ENCODE measurements at regions not wholly inside any gene's neighbourhood (a gene's known extent, or its start where the extent isn't known, plus 50 kb on each side); places are given as distances from the start of the nearest gene placed in this dataset.

GRCh38 chr19:28956421-28956820, 256.5 kb downstream of the UQCRFS1 start:
- Histone ChIP-seq H3K27me3 (no peaks in the 10 kb centered on the region), H3K36me3 (no peaks in the 10 kb centered on the region), H3K27ac (no peak overlapping the region), H3K9me3 (peaks cover 0 to 22% (median 0%) of the 10 kb centered on the region in 11 donors), H3K4me1 (peaks cover 0 to 4% (median 0%) of the 10 kb centered on the region in 9 donors), H3K4me3 (no peak overlapping the region)
- intact Hi-C loops (cut with DNase I) = no loop called here
- ATAC-seq (no peak), DNase-seq (no peak)
- WGBS, 2 donors = 72% methylated on average over 3 of the region's 3 CpGs
- TF ChIP-seq, protein P1, sequence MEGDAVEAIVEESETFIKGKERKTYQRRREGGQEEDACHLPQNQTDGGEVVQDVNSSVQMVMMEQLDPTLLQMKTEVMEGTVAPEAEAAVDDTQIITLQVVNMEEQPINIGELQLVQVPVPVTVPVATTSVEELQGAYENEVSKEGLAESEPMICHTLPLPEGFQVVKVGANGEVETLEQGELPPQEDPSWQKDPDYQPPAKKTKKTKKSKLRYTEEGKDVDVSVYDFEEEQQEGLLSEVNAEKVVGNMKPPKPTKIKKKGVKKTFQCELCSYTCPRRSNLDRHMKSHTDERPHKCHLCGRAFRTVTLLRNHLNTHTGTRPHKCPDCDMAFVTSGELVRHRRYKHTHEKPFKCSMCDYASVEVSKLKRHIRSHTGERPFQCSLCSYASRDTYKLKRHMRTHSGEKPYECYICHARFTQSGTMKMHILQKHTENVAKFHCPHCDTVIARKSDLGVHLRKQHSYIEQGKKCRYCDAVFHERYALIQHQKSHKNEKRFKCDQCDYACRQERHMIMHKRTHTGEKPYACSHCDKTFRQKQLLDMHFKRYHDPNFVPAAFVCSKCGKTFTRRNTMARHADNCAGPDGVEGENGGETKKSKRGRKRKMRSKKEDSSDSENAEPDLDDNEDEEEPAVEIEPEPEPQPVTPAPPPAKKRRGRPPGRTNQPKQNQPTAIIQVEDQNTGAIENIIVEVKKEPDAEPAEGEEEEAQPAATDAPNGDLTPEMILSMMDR (IDR thresholded peaks at IDR 0.05) = no peak

DNA sequence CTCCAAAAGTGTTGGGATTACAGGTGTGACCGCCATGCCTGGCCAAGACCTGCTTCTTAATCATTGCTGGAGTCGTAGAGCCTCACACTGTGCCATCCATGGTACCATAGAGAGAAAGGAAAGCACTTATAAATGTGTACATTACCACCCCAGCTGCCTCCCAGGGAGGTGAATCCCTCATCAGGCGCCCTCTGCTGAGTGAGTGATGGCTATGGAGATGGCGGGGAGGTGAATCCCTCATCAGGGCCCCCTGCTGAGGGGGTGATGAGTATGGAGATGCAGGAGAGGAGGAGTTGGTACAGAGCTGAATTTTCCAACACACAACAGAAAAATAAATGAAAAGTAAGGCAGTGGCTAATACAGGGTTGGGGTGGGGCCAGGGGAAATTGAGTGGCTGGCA, 263.4 kb downstream of the UQCRFS1 start:
- intact Hi-C loops (cut with DNase I) = no loop called here
- TF ChIP-seq, protein P1 (IDR thresholded peaks at IDR 0.05) = no peak
- Histone ChIP-seq H3K27ac (no peak overlapping the region), H3K27me3 (no peaks in the 10 kb centered on the region), H3K4me1 (no peaks in the 10 kb centered on the region), H3K9me3 (peaks cover 0 to 6% (median 0%) of the 10 kb centered on the region in 11 donors), H3K4me3 (no peak overlapping the region), H3K36me3 (no peaks in the 10 kb centered on the region)
- 75 to 77% methylated on average over 4 of the region's 4 CpGs for WGBS, 2 donors
- ATAC-seq (no peak), DNase-seq (no peak)

DNA sequence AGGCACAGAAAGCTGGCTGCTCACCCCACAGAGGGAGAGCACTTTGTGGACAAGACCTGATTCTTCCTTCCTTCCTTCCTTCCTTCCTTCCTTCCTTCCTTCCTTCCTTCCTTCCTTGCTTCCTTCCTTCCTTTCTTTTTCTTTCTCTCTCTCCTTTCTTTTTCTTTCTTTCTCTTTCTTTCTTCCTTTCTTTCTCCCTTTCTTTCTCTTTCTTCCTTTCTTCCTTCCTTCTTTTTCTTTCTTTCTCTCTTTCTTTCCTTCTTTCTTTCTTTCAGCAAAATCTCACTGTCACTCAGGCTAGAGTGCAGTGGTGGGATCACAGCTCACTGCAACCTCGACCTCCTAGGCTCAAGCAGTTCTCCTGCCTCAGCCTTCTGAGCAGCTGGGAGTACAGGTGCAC, 263.9 kb downstream of the UQCRFS1 start:
- TF ChIP-seq, protein P1 (IDR thresholded peaks at IDR 0.05) = no peak

GRCh38 chr19:28948566-28948965, 264.4 kb downstream of the UQCRFS1 start:
- intact Hi-C loops (cut with DNase I) = no loop called here
- no peak overlapping the region for H3K27ac ChIP-seq
- 80 to 83% methylated on average over 5 of the region's 5 CpGs for WGBS, 2 donors
- no peaks in the 10 kb centered on the region for H3K4me1 ChIP-seq
- DNase-seq (no peak), ATAC-seq (no peak)
- no peaks in the 10 kb centered on the region for H3K9me3 ChIP-seq
- H3K36me3 ChIP-seq = no peaks in the 10 kb centered on the region
- TF ChIP-seq, protein P1 (IDR thresholded peaks at IDR 0.05) = no peak
- H3K27me3 ChIP-seq = no peaks in the 10 kb centered on the region
- H3K4me3 ChIP-seq = no peak overlapping the region

More for the DNA sequence above, 263.9 kb downstream of the UQCRFS1 start:
- DNase-seq = no peak
- H3K4me1 ChIP-seq = no peaks in the 10 kb centered on the region
- no peak overlapping the region for H3K27ac ChIP-seq
- no peak overlapping the region for H3K4me3 ChIP-seq
- H3K36me3 ChIP-seq = no peaks in the 10 kb centered on the region
- WGBS, 2 donors = 51 to 62% methylated on average over 1 of the region's 1 CpG
- no peaks in the 10 kb centered on the region for H3K27me3 ChIP-seq
- intact Hi-C loops (cut with DNase I) = no loop called here
- no peak for ATAC-seq
- H3K9me3 ChIP-seq = peaks cover 0 to 1% (median 0%) of the 10 kb centered on the region in 11 donors

All from heart right ventricle (tissue), 16 donors.